Astrocyte (in vitro differentiated cells and primary cell): ENCODE measurements at regions not wholly inside any gene's neighbourhood (a gene's known extent, or its start where the extent isn't known, plus 50 kb on each side); places are given as distances from the start of the nearest gene placed in this dataset.

Experiments
- DNase-seq: peaks from one replicate; pipeline ENCODE4 v3.0.0-alpha.2; 2010; ENCODE audit warnings: low read depth
- FAIRE-seq: peaks from 2 replicates; lab custom pipeline; 2011; peaks lifted over from hg19 to GRCh38; lab: Jason Lieb, UNC
- H2AFZ ChIP-seq: 2 replicates; pipeline ENCODE4 v1.6.0; 2012; ENCODE audit warnings: low read depth, low read length, inconsistent platforms
- H3K27ac ChIP-seq: 2 replicates; pipeline ENCODE4 v1.5.1; 2011; ENCODE audit warnings: low read depth, low read length, inconsistent platforms
- H3K27me3 ChIP-seq: 2 replicates; pipeline ENCODE4 v1.6.0; 2011; ENCODE audit warnings: low read length, inconsistent platforms; ENCODE audit not compliant: insufficient read depth
- H3K36me3 ChIP-seq: 2 replicates; pipeline ENCODE4 v1.5.1; 2011; ENCODE audit warnings: low read length, inconsistent platforms; ENCODE audit not compliant: insufficient read depth
- H3K4me1 ChIP-seq: 2 replicates; pipeline ENCODE4 v1.5.1; 2011; ENCODE audit warnings: low read length, inconsistent platforms; ENCODE audit not compliant: insufficient read depth
- H3K4me2 ChIP-seq: 2 replicates; pipeline ENCODE4 v1.6.0; 2012; ENCODE audit warnings: low read length, inconsistent platforms
- H3K4me3 ChIP-seq: 2 replicates; pipeline ENCODE4 v1.5.1; 2011; ENCODE audit warnings: low read depth, mild to moderate bottlenecking, low read length, inconsistent platforms; ENCODE audit not compliant: insufficient read depth
- H3K79me2 ChIP-seq: 2 replicates; pipeline ENCODE4 v1.6.0; 2012; ENCODE audit warnings: mild to moderate bottlenecking, low read length, inconsistent platforms; ENCODE audit not compliant: insufficient read depth
- H3K9ac ChIP-seq: 2 replicates; pipeline ENCODE4 v1.6.0; 2012; ENCODE audit warnings: mild to moderate bottlenecking, low read length, inconsistent platforms
- H3K9me3 ChIP-seq: 2 replicates; pipeline ENCODE4 v1.5.1; 2012; ENCODE audit warnings: low read depth, mild to moderate bottlenecking, low read length, inconsistent platforms; ENCODE audit not compliant: insufficient read depth
- H4K20me1 ChIP-seq: 2 replicates; pipeline ENCODE4 v1.6.0; 2012; ENCODE audit warnings: low read length, inconsistent platforms; ENCODE audit not compliant: insufficient read depth
- H3K27ac Mint-ChIP-seq: one replicate; pipeline ENCODE4 v1.8.0; 2021; ENCODE audit warnings: mild to moderate bottlenecking, mixed read lengths; ENCODE audit not compliant: unreplicated experiment
- H3K27me3 Mint-ChIP-seq: one replicate; pipeline ENCODE4 v1.8.0; 2021; ENCODE audit warnings: low read depth, mixed read lengths; ENCODE audit not compliant: unreplicated experiment
- H3K36me3 Mint-ChIP-seq: one replicate; pipeline ENCODE4 v1.8.0; 2021; ENCODE audit warnings: low read depth, mixed read lengths; ENCODE audit not compliant: unreplicated experiment
- H3K4me1 Mint-ChIP-seq: one replicate; pipeline ENCODE4 v1.8.0; 2021; ENCODE audit warnings: low read depth, mixed read lengths; ENCODE audit not compliant: unreplicated experiment
- H3K4me3 Mint-ChIP-seq: one replicate; pipeline ENCODE4 v1.8.0; 2021; ENCODE audit warnings: mild to moderate bottlenecking, moderate library complexity, mixed read lengths; ENCODE audit not compliant: unreplicated experiment
- H3K9me3 Mint-ChIP-seq: one replicate; pipeline ENCODE4 v1.8.0; 2021; ENCODE audit warnings: mild to moderate bottlenecking, mixed read lengths; ENCODE audit not compliant: unreplicated experiment
- EZH2 ChIP-seq: IDR thresholded peaks from 2 replicates; pipeline ENCODE4 v1.6.1; 2012; ENCODE audit warnings: mild to moderate bottlenecking, low read length, inconsistent platforms; ENCODE audit not compliant: insufficient read depth
- TF ChIP-seq, protein P1 (sequence below): IDR thresholded peaks from 2 replicates; pipeline ENCODE4 v1.5.1; 2011; ENCODE audit warnings: low read depth, mild to moderate bottlenecking, inconsistent platforms, low read length, moderate library complexity; ENCODE audit not compliant: insufficient read depth

DNA sequence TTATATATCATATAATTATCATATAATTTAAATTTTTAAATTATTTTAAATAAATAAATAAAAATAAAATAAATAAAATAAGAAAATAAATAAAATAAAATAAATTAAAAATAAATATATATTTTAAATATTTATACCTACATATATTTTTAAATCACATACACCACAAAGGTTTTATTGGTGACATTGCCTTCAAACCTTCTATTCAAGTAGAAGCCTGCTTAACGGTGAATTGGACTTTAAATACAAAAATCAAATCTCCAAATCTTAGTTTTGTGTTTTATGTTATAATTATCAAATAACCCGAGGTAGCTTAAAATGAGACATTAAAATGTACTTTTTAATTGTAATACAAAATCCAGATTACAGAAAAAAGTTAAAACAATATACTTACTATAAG lies 1137.8 kb downstream of the HACE1 start:
- no peaks in the 10 kb centered on the region for H3K4me1 Mint-ChIP-seq
- FAIRE-seq (no peak), DNase-seq (no peak)
- H4K20me1 ChIP-seq = no peaks in the 10 kb centered on the region
- no peaks in the 10 kb centered on the region for H3K27me3 Mint-ChIP-seq
- no peak overlapping the region for H3K4me3 ChIP-seq
- no peak overlapping the region for H3K4me3 Mint-ChIP-seq
- no peaks in the 10 kb centered on the region for H3K9me3 Mint-ChIP-seq
- no peaks in the 10 kb centered on the region for H3K4me1 ChIP-seq
- no peak overlapping the region for H3K4me2 ChIP-seq
- H3K79me2 ChIP-seq = no peaks in the 10 kb centered on the region
- H3K36me3 Mint-ChIP-seq = no peaks in the 10 kb centered on the region
- TF ChIP-seq, protein P1, sequence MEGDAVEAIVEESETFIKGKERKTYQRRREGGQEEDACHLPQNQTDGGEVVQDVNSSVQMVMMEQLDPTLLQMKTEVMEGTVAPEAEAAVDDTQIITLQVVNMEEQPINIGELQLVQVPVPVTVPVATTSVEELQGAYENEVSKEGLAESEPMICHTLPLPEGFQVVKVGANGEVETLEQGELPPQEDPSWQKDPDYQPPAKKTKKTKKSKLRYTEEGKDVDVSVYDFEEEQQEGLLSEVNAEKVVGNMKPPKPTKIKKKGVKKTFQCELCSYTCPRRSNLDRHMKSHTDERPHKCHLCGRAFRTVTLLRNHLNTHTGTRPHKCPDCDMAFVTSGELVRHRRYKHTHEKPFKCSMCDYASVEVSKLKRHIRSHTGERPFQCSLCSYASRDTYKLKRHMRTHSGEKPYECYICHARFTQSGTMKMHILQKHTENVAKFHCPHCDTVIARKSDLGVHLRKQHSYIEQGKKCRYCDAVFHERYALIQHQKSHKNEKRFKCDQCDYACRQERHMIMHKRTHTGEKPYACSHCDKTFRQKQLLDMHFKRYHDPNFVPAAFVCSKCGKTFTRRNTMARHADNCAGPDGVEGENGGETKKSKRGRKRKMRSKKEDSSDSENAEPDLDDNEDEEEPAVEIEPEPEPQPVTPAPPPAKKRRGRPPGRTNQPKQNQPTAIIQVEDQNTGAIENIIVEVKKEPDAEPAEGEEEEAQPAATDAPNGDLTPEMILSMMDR = no peak
- no peak for TF ChIP-seq EZH2
- no peak overlapping the region for H3K27ac ChIP-seq
- no peak overlapping the region for H2AFZ ChIP-seq
- H3K27ac Mint-ChIP-seq = no peak overlapping the region
- H3K9me3 ChIP-seq = no peaks in the 10 kb centered on the region
- no peak overlapping the region for H3K9ac ChIP-seq
- no peaks in the 10 kb centered on the region for H3K36me3 ChIP-seq
- H3K27me3 ChIP-seq = no peaks in the 10 kb centered on the region

- Histone ChIP-seq H3K27me3 (no peaks in the 10 kb centered on the region), H3K79me2 (no peaks in the 10 kb centered on the region), H3K36me3 (no peaks in the 10 kb centered on the region), H3K27ac (no peak overlapping the region), H3K9ac (no peak overlapping the region), H4K20me1 (no peaks in the 10 kb centered on the region), H3K4me1 (no peaks in the 10 kb centered on the region), H3K9me3 (no peaks in the 10 kb centered on the region), H3K4me2 (no peak overlapping the region), H3K4me3 (no peak overlapping the region), H2AFZ (no peak overlapping the region)
- Mint-ChIP-seq H3K4me1 (no peaks in the 10 kb centered on the region), H3K27me3 (no peaks in the 10 kb centered on the region), H3K27ac (no peak overlapping the region), H3K9me3 (no peaks in the 10 kb centered on the region), H3K36me3 (no peaks in the 10 kb centered on the region), H3K4me3 (no peak overlapping the region)
- FAIRE-seq (no peak), DNase-seq (no peak)
- TF ChIP-seq, protein P1 = no peak
- TF ChIP-seq EZH2 = no peak
Observed at GRCh38 chr6:103720393-103720792, 1139.3 kb downstream of the HACE1 start.

GRCh38 chr6:103719545-103719944 lies 1140.2 kb downstream of the HACE1 start:
- no peaks in the 10 kb centered on the region for H3K4me1 ChIP-seq
- H3K4me1 Mint-ChIP-seq = no peaks in the 10 kb centered on the region
- H4K20me1 ChIP-seq = no peaks in the 10 kb centered on the region
- no peak overlapping the region for H3K4me3 Mint-ChIP-seq
- H3K79me2 ChIP-seq = no peaks in the 10 kb centered on the region
- DNase-seq = no peak
- H3K9me3 Mint-ChIP-seq = no peaks in the 10 kb centered on the region
- no peak overlapping the region for H3K4me3 ChIP-seq
- H3K27me3 Mint-ChIP-seq = no peaks in the 10 kb centered on the region
- TF ChIP-seq, protein P1 = no peak
- no peak overlapping the region for H3K4me2 ChIP-seq
- no peak overlapping the region for H3K9ac ChIP-seq
- no peak overlapping the region for H3K27ac ChIP-seq
- no peak overlapping the region for H3K27ac Mint-ChIP-seq
- no peak for FAIRE-seq
- no peaks in the 10 kb centered on the region for H3K9me3 ChIP-seq
- no peaks in the 10 kb centered on the region for H3K36me3 ChIP-seq
- H3K36me3 Mint-ChIP-seq = no peaks in the 10 kb centered on the region
- no peaks in the 10 kb centered on the region for H3K27me3 ChIP-seq
- H2AFZ ChIP-seq = no peak overlapping the region
